Small intestine (tissue), 7 donors: ENCODE measurements at regions not wholly inside any gene's neighbourhood (a gene's known extent, or its start where the extent isn't known, plus 50 kb on each side); places are given as distances from the start of the nearest gene placed in this dataset.

Experiments
- DNase-seq, 2 donors: peaks; one replicate each; pipeline versions ENCODE4 v3.0.0 to v3.0.0-alpha.2; 2013
- FAIRE-seq: peaks from 2 replicates; lab custom pipeline; 2012; peaks lifted over from hg19 to GRCh38; lab: Jason Lieb, UNC
- H3K27ac ChIP-seq, 3 donors: one replicate each; pipeline ENCODE4 v1.5.1; 2013; ENCODE audit warnings: low read length in 2 of 3, mild to moderate bottlenecking in 2 of 3, control low read depth in 1 of 3, inconsistent platforms in 1 of 3, low read depth in 1 of 3, moderate library complexity in 1 of 3
- H3K27me3 ChIP-seq, 3 donors: one replicate each; pipeline ENCODE4 v1.6.1; 2013; ENCODE audit warnings: low read length in 3 of 3, inconsistent platforms in 1 of 3; ENCODE audit not compliant: control insufficient read depth in 3 of 3, insufficient read depth in 3 of 3
- H3K36me3 ChIP-seq, 3 donors: one replicate each; pipeline ENCODE4 v1.6.1; 2013; ENCODE audit warnings: low read length in 3 of 3, inconsistent platforms in 1 of 3, low read depth in 1 of 3, mild to moderate bottlenecking in 1 of 3, moderate library complexity in 1 of 3; ENCODE audit not compliant: control insufficient read depth in 3 of 3, insufficient read depth in 2 of 3
- H3K4me1 ChIP-seq, 3 donors: one replicate each; pipeline ENCODE4 v1.6.1; 2013; ENCODE audit warnings: low read length in 2 of 3, inconsistent platforms in 1 of 3, low read depth in 1 of 3, mild to moderate bottlenecking in 1 of 3, moderate library complexity in 1 of 3; ENCODE audit not compliant: control insufficient read depth in 3 of 3, insufficient read depth in 2 of 3
- H3K4me3 ChIP-seq, 3 donors: one replicate each; pipeline ENCODE4 v1.5.1; 2013; ENCODE audit warnings: low read length in 3 of 3, control low read depth in 1 of 3, inconsistent platforms in 1 of 3, low read depth in 1 of 3, mild to moderate bottlenecking in 1 of 3, moderate library complexity in 1 of 3
- H3K9me3 ChIP-seq, 2 donors: one replicate each; pipeline ENCODE4 v1.6.1; 2013; ENCODE audit warnings: low read depth in 1 of 2, low read length in 1 of 2; ENCODE audit not compliant: control insufficient read depth in 2 of 2, insufficient read depth in 1 of 2
- WGBS, 3 donors: extraction: QIAGEN DNeasy Blood & Tissue Kit; methylation state at CpG; one replicate each; pipeline ENCODE4 v1.1.7; 2013; 5-methylcytosine and 5-hydroxymethylcytosine counted together
- donor health status: healthy with polysubstance abuse.
- donor health status: control.
- donor health status: control.
- donor health status: Bipolar disorder and iron deficiency.
- donor health status: healthy.

- H3K27ac ChIP-seq = no peak overlapping the region
- H3K4me3 ChIP-seq = no peak overlapping the region
- no peaks in the 10 kb centered on the region for H3K9me3 ChIP-seq
- no peak for DNase-seq
- no peaks in the 10 kb centered on the region for H3K4me1 ChIP-seq
- H3K27me3 ChIP-seq = no peaks in the 10 kb centered on the region
- 91% methylated on average over 6 of the region's 6 CpGs for WGBS, 3 donors
- no peaks in the 10 kb centered on the region for H3K36me3 ChIP-seq
- no peak for FAIRE-seq
These were observed 71.1 kb upstream of the TRPM1 start for GRCh38 chr15:31172606-31173005.

GRCh38 chr15:31173790-31174450, 72.4 kb upstream of the TRPM1 start:
- Histone ChIP-seq H3K4me3 (no peak overlapping the region), H3K4me1 (no peaks in the 10 kb centered on the region), H3K27me3 (no peaks in the 10 kb centered on the region), H3K36me3 (no peaks in the 10 kb centered on the region), H3K27ac (no peak overlapping the region), H3K9me3 (no peaks in the 10 kb centered on the region)
- WGBS, 3 donors = 76 to 88% (median 78%) methylated on average over 2 of the region's 2 CpGs
- no peak for DNase-seq
- no peak for FAIRE-seq

DNA sequence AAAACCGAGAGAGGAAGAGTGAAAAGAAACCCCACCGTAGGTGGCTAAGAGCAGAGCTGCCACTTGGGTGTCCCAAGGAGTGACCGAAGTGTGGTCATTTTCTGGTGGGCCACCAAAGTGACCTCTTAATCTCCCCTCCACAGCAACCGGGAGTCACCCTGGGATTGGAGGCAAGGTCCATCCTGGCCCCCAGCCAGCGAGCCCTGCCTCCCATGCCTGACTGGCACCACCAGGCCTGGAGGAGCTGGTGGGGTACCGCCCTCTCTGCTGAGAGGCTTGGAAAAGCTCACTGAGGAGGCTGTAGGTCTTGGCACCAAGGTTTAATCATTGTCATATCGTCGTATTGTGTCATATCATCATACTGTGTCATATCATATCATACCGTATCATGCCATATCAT, 74.0 kb upstream of the TRPM1 start:
- DNase-seq = no peak
- peaks cover 0 to 8% of the 10 kb centered on the region in 2 donors for H3K9me3 ChIP-seq
- 78 to 86% (median 79%) methylated on average over 9 of the region's 9 CpGs for WGBS, 3 donors
- H3K36me3 ChIP-seq = no peaks in the 10 kb centered on the region
- no peak for FAIRE-seq
- no peaks in the 10 kb centered on the region for H3K27me3 ChIP-seq
- no peak overlapping the region for H3K4me3 ChIP-seq
- H3K4me1 ChIP-seq = no peaks in the 10 kb centered on the region
- H3K27ac ChIP-seq = no peak overlapping the region

DNA sequence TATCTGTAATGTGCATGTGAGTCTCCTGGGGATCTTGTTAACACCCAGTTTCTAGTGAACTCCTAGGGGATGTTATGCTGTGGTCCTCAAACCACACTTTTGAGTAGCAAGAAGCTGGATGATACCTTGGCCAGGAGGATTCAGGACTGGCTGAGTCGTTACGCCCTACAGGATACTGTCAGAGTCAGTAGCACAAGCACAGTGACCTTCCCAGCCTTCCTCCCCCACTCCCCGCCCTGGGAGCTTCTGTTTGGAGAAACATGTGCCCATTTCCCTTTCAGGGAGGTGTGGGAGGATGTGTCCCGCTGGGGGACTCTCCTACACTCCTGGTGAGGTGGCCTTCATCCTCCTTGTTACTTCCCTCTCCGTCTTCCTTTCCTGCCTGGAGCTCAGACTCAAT, 76.4 kb upstream of the TRPM1 start:
- Histone ChIP-seq H3K4me3 (no peak overlapping the region), H3K4me1 (no peaks in the 10 kb centered on the region), H3K27me3 (no peaks in the 10 kb centered on the region), H3K36me3 (no peaks in the 10 kb centered on the region), H3K9me3 (peaks cover 0 to 11% of the 10 kb centered on the region in 2 donors), H3K27ac (no peak overlapping the region)
- 42 to 61% (median 49%) methylated on average over 5 of the region's 5 CpGs for WGBS, 3 donors
- no peak for FAIRE-seq
- no peak for DNase-seq

- DNase-seq = no peak
- no peak overlapping the region for H3K27ac ChIP-seq
- H3K4me3 ChIP-seq = no peak overlapping the region
- peaks cover 0 to 11% of the 10 kb centered on the region in 2 donors for H3K9me3 ChIP-seq
- FAIRE-seq = no peak
- no peaks in the 10 kb centered on the region for H3K4me1 ChIP-seq
- WGBS, 3 donors = 60 to 70% (median 64%) methylated on average over 5 of the region's 5 CpGs
- no peaks in the 10 kb centered on the region for H3K36me3 ChIP-seq
- H3K27me3 ChIP-seq = no peaks in the 10 kb centered on the region
These were observed 77.2 kb upstream of the TRPM1 start for GRCh38 chr15:31178705-31179104.

GRCh38 chr15:31179693-31180092, 78.2 kb upstream of the TRPM1 start:
- Histone ChIP-seq H3K27me3 (no peaks in the 10 kb centered on the region), H3K4me1 (no peaks in the 10 kb centered on the region), H3K27ac (no peak overlapping the region), H3K4me3 (no peak overlapping the region), H3K9me3 (peaks cover 0 to 11% of the 10 kb centered on the region in 2 donors), H3K36me3 (no peaks in the 10 kb centered on the region)
- DNase-seq (no peak), FAIRE-seq (no peak)

- DNase-seq (no peak), FAIRE-seq (no peak)
- H3K9me3 ChIP-seq = peaks cover 0 to 6% of the 10 kb centered on the region in 2 donors
- no peak overlapping the region for H3K4me3 ChIP-seq
- no peaks in the 10 kb centered on the region for H3K4me1 ChIP-seq
- H3K27ac ChIP-seq = no peak overlapping the region
- H3K36me3 ChIP-seq = no peaks in the 10 kb centered on the region
- peaks cover 0 to 2% (median 0%) of the 10 kb centered on the region in 3 donors for H3K27me3 ChIP-seq
- 93 to 98% (median 96%) methylated on average over 10 of the region's 10 CpGs for WGBS, 3 donors
These were observed 91.8 kb upstream of the TRPM1 start for GRCh38 chr15:31193291-31193690.

DNA sequence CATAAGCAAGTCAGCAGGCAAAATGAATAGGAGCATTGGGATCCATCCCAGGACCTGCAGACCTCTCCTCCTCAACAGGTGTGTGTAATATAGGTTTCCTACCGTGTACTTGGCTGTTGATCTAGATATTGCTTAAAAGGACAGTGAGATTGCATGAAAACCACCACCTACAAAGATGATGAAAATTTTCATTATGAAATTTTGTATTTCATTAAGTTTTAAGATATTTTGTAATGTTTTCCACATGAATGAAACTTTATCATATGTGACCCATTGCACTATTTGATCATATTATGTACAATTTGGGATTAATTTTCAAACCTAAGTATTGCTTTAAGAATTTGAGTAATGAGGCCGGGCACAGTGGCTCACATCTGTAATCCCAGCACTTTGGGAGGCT, 94.3 kb upstream of the TRPM1 start:
- H3K4me3 ChIP-seq = no peak overlapping the region
- no peaks in the 10 kb centered on the region for H3K36me3 ChIP-seq
- H3K27ac ChIP-seq = no peak overlapping the region
- DNase-seq = no peak
- no peaks in the 10 kb centered on the region for H3K4me1 ChIP-seq
- peaks cover 0 to 2% (median 0%) of the 10 kb centered on the region in 3 donors for H3K27me3 ChIP-seq
- WGBS, 3 donors = 57 to 80% (median 74%) methylated on average over 2 of the region's 2 CpGs
- no peak for FAIRE-seq
- H3K9me3 ChIP-seq = peaks cover 0 to 4% of the 10 kb centered on the region in 2 donors
